ENCODE measurements at regions not wholly inside any gene's neighbourhood (a gene's known extent, or its start where the extent isn't known, plus 50 kb on each side); places are given as distances from the start of the nearest gene placed in this dataset.

DNA sequence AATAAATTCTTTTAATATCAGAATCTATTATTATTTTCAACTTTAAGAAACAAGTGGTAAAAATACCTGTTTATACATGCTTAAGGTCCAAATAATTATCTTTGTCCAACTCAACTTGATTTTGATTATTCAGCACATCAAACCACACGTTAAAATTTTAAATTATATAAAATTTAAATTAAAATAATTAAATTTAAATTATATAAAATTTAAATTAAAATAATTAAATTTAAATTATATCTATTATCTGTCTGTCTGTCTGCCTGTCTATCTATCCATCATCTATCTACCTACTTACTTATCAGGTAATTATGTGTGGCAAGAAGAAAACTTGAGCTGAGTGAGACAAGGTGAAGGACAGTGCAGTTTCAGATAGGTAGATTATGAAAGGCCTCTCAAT lies 605.3 kb upstream of the RIOK2 start:
- TF ChIP-seq CTCF (conservative IDR thresholded peaks at IDR 0.05; ENCODE audit: low read depth, low read length) (no peak), RCOR1 (IDR thresholded peaks at IDR 0.05; ENCODE audit: insufficient replicate concordance, low read length) (no peak), MAFK (IDR thresholded peaks at IDR 0.05; ENCODE audit: low read depth, low read length) (no peak), ELK1 (IDR thresholded peaks at IDR 0.05; ENCODE audit: borderline replicate concordance, low read depth, low read length) (no peak), POLR2A (IDR thresholded peaks at IDR 0.05; ENCODE audit: low read depth, low read length) (no peak), CHD1 (IDR thresholded peaks at IDR 0.05; ENCODE audit: low read depth, low read length) (no peak), SMC3 (IDR thresholded peaks at IDR 0.05; ENCODE audit: low read depth, low read length) (no peak), RAD21 (IDR thresholded peaks at IDR 0.05; ENCODE audit: low read length) (no peak), MAZ (IDR thresholded peaks at IDR 0.05; ENCODE audit: borderline replicate concordance, low read depth, low read length) (no peak)
- TF ChIP-seq, protein P1, sequence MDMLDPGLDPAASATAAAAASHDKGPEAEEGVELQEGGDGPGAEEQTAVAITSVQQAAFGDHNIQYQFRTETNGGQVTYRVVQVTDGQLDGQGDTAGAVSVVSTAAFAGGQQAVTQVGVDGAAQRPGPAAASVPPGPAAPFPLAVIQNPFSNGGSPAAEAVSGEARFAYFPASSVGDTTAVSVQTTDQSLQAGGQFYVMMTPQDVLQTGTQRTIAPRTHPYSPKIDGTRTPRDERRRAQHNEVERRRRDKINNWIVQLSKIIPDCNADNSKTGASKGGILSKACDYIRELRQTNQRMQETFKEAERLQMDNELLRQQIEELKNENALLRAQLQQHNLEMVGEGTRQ (IDR thresholded peaks at IDR 0.05; ENCODE audit: low read depth, low read length): no peak
